ENCODE measurements at regions not wholly inside any gene's neighbourhood (a gene's known extent, or its start where the extent isn't known, plus 50 kb on each side); places are given as distances from the start of the nearest gene placed in this dataset.

- TF ChIP-seq POLR2A (IDR thresholded peaks at IDR 0.05; ENCODE audit: low read depth, low read length), result no peak
- no peak for TF ChIP-seq TAF1 (IDR thresholded peaks at IDR 0.05; ENCODE audit: low read depth, low read length)
Measured at GRCh38 chr10:107553470-107553869, 389.0 kb upstream of the SORCS1 start.
